Mucosa of descending colon (tissue), 3 donors: ENCODE measurements at regions not wholly inside any gene's neighbourhood (a gene's known extent, or its start where the extent isn't known, plus 50 kb on each side); places are given as distances from the start of the nearest gene placed in this dataset.
"Not testable (repeated sequence)": the region's sequence is repeated elsewhere in the genome, so short reads cannot be mapped to it uniquely, and the experiment has no call there.

Experiments
- ATAC-seq: fragments of 200-7000 bp; cut with Tn5 transposase; one replicate; pipeline ENCODE4 v1.9.1; 2020; ENCODE audit warnings: mild to moderate bottlenecking, moderate library complexity
- DNase-seq, 3 donors: peaks; one replicate each; pipeline ENCODE4 v3.0.0-alpha.2; 2020
- H3K36me3 ChIP-seq: fragments of 200-600 bp; one replicate; pipeline ENCODE4 v1.8.0; 2021; ENCODE audit warnings: low read depth, mild to moderate bottlenecking
- H3K4me1 ChIP-seq: fragments of 200-600 bp; one replicate; pipeline ENCODE4 v1.8.0; 2021; ENCODE audit warnings: low read depth, mild to moderate bottlenecking
- H3K4me3 ChIP-seq: fragments of 200-600 bp; one replicate; pipeline ENCODE4 v1.8.0; 2021; ENCODE audit warnings: mild to moderate bottlenecking
- H3K9me3 ChIP-seq: fragments of 200-600 bp; one replicate; pipeline ENCODE4 v1.8.0; 2021; ENCODE audit warnings: mild to moderate bottlenecking
- CTCF ChIP-seq: fragments of 200-600 bp; IDR thresholded peaks from one replicate; pipeline ENCODE4 v1.8.0; 2022; ENCODE audit warnings: antibody characterized with exemption, mild to moderate bottlenecking
- intact Hi-C, 2 donors: fragments of 100-400 bp; cut with DNase I in 1 of 2; cut with micrococcal nuclease in 1 of 2; formaldehyde crosslinking; loops; one replicate each; pipeline versions ENCODE4 v1.11.0 to v1.11.1; 2022; cut with DNase I, micrococcal nuclease
- donor health status: DM: no; HTN: no; CAD: no; lungs with moderate emphysema.
- donor health status: DM: no; HTN: no; CAD: no.
- donor health status: DM: no; HTN: yes; CAD: no.

GRCh38 chr2:198873503-198874471, 584.0 kb downstream of the SATB2 start:
- intact Hi-C loops, result no loop called here
- DNase-seq (no peak), ATAC-seq (no peak)
- TF ChIP-seq CTCF, result no peak
- Histone ChIP-seq H3K36me3 (no peaks in the 10 kb centered on the region), H3K9me3 (no peaks in the 10 kb centered on the region), H3K4me3 (no peak overlapping the region), H3K4me1 (no peaks in the 10 kb centered on the region)

GRCh38 chr2:198863655-198864054, 594.1 kb downstream of the SATB2 start:
- DNase-seq (no peak), ATAC-seq (no peak)
- no peak for TF ChIP-seq CTCF
- Histone ChIP-seq H3K9me3 (peaks cover 7% of the 10 kb centered on the region), H3K4me3 (no peak overlapping the region), H3K4me1 (no peaks in the 10 kb centered on the region), H3K36me3 (no peaks in the 10 kb centered on the region)
- intact Hi-C loops, result no loop called here

- DNase-seq (no peak), ATAC-seq (no peak)
- no peaks in the 10 kb centered on the region for H3K36me3 ChIP-seq
- intact Hi-C loops, result no loop called here
- TF ChIP-seq CTCF, result no peak
- peaks cover 19% of the 10 kb centered on the region for H3K9me3 ChIP-seq
- H3K4me1 ChIP-seq, result no peaks in the 10 kb centered on the region
- H3K4me3 ChIP-seq, result no peak overlapping the region
Measured at GRCh38 chr2:198861080-198861479, 596.7 kb downstream of the SATB2 start.

GRCh38 chr2:198857246-198857645, 600.5 kb downstream of the SATB2 start:
- DNase-seq, result no peak
- ATAC-seq, result no peak
- intact Hi-C loops, result no loop called here
- no peak overlapping the region for H3K4me3 ChIP-seq
- H3K4me1 ChIP-seq, result no peaks in the 10 kb centered on the region
- H3K9me3 ChIP-seq, result peaks cover 19% of the 10 kb centered on the region
- TF ChIP-seq CTCF, result no peak
- H3K36me3 ChIP-seq, result no peaks in the 10 kb centered on the region

- H3K4me1 ChIP-seq, ATAC-seq, intact Hi-C loops, DNase-seq, H3K4me3 ChIP-seq, H3K36me3 ChIP-seq: not testable (repeated sequence)
- H3K9me3 ChIP-seq, result peaks cover 19% of the 10 kb centered on the region
Measured at GRCh38 chr2:198855746-198856145, 602.0 kb downstream of the SATB2 start.

GRCh38 chr2:198852248-198852647, 605.5 kb downstream of the SATB2 start:
- no peak for TF ChIP-seq CTCF
- DNase-seq (no peak), ATAC-seq (peak; percentile 15)
- intact Hi-C loops, result no loop called here
- H3K4me1 ChIP-seq, result no peaks in the 10 kb centered on the region
- no peaks in the 10 kb centered on the region for H3K36me3 ChIP-seq
- H3K4me3 ChIP-seq, result no peak overlapping the region
- no peaks in the 10 kb centered on the region for H3K9me3 ChIP-seq
